ENCODE measurements at regions not wholly inside any gene's neighbourhood (a gene's known extent, or its start where the extent isn't known, plus 50 kb on each side); places are given as distances from the start of the nearest gene placed in this dataset.
A peak's percentile ranks its signal among the peaks of the same experiment; 100 is the strongest.

- TF ChIP-seq CTCF (conservative IDR thresholded peaks at IDR 0.05): no peak
- H3K79me2 ChIP-seq (ENCODE audit: insufficient read depth, low read length): no peaks in the 10 kb centered on the region
- H2AFZ ChIP-seq (ENCODE audit: low read length): no peak overlapping the region
- Mint-ChIP-seq H3K9me3 (no peaks in the 10 kb centered on the region), H3K27me3 (ENCODE audit: low read depth) (no peaks in the 10 kb centered on the region), H3K27ac (peak overlapping the region in 1 of 3 experiments; percentile 53; a peak in 1 of 7 replicates), H3K36me3 (ENCODE audit: insufficient read depth in 1 of 3, low read depth in 3 of 3) (no peaks in the 10 kb centered on the region), H3K4me3 (no peak overlapping the region), H3K4me1 (peaks cover 4 to 6% of the 10 kb centered on the region in 2 experiments; a peak in 1 of 4 replicates)
- no peaks in the 10 kb centered on the region for H3K27me3 ChIP-seq (ENCODE audit: insufficient read depth, low read length)
- H3K23ac ChIP-seq (ENCODE audit: insufficient read length, low read depth, low read length): no peak overlapping the region
- no peak overlapping the region for H2BK5ac ChIP-seq (ENCODE audit: insufficient read length, low read length)
- no peak overlapping the region for H3K9ac ChIP-seq (ENCODE audit: extremely low read depth, insufficient read length, low read length)
- H3K56ac ChIP-seq (ENCODE audit: insufficient read length, low read depth, low read length): no peak overlapping the region
- no peak overlapping the region for H4K5ac ChIP-seq (ENCODE audit: insufficient read length, low read depth, low read length)
- no peaks in the 10 kb centered on the region for H3K4me1 ChIP-seq (ENCODE audit: insufficient read depth, low read length)
- no peak overlapping the region for H3K4me2 ChIP-seq (ENCODE audit: insufficient read depth, insufficient read length, low read length)
- no peak for DNase-seq
- H3K14ac ChIP-seq (ENCODE audit: insufficient read depth, low read length): no peak overlapping the region
- no peaks in the 10 kb centered on the region for H3K23me2 ChIP-seq (ENCODE audit: insufficient read length, low read depth, low read length, poor library complexity, severe bottlenecking)
- H2BK12ac ChIP-seq (ENCODE audit: insufficient read length, low read depth, low read length): no peak overlapping the region
- no peak overlapping the region for H4K91ac ChIP-seq (ENCODE audit: insufficient read length, low read depth, low read length)
- no peak overlapping the region for H2BK20ac ChIP-seq (ENCODE audit: low read depth, low read length, poor library complexity, severe bottlenecking)
- no peak overlapping the region for H2AK5ac ChIP-seq (ENCODE audit: insufficient read length, low read length)
- H3K9me3 ChIP-seq (ENCODE audit: control insufficient read depth, low read depth, low read length): no peaks in the 10 kb centered on the region
- no peak overlapping the region for H3T11ph ChIP-seq (ENCODE audit: low read length)
- no peak overlapping the region for H2BK15ac ChIP-seq (ENCODE audit: low read depth, low read length)
- H3K27ac ChIP-seq (ENCODE audit: insufficient read length, low read depth, low read length): no peak overlapping the region
- H4K20me1 ChIP-seq (ENCODE audit: control insufficient read depth, insufficient read depth, insufficient read length): no peaks in the 10 kb centered on the region
- H3K4ac ChIP-seq (ENCODE audit: low read depth, low read length): no peak overlapping the region
- no peaks in the 10 kb centered on the region for H3K79me1 ChIP-seq (ENCODE audit: insufficient read depth, low read depth, low read length, poor library complexity, severe bottlenecking)
- no peak overlapping the region for H4K8ac ChIP-seq (replicated peaks; ENCODE audit: insufficient read length, low read depth, low read length)
- no peak overlapping the region for H3K18ac ChIP-seq (ENCODE audit: insufficient read length, low read depth, low read length)
- H2BK120ac ChIP-seq (ENCODE audit: low read depth, low read length, poor library complexity, severe bottlenecking): no peak overlapping the region
- WGBS (ENCODE audit: extremely low coverage, insufficient read length, low lambda C conversion rate): no CpG with 5 or more reads among the region's 1 CpG
Observed at GRCh38 chr1:172821609-172822274, 162.8 kb downstream of the FASLG start.

All from H9 (cell line).